Esophagus muscularis mucosa (tissue), 4 donors: ENCODE measurements at regions not wholly inside any gene's neighbourhood (a gene's known extent, or its start where the extent isn't known, plus 50 kb on each side); places are given as distances from the start of the nearest gene placed in this dataset.

Source experiments
- DNase-seq: peaks from one replicate; pipeline ENCODE4 v3.0.0-alpha.2; 2017; ENCODE audit errors: extremely low spot score
- H3K27ac ChIP-seq, 4 donors: fragments of 200-600 bp; sonication (generic); replicated peaks in 1 of 4; 1 replicate in 3 of 4; 2 replicates in 1 of 4; pipeline ENCODE4 v1.5.1; 2016 to 2019; ENCODE audit warnings: mild to moderate bottlenecking in 1 of 4
- H3K27me3 ChIP-seq, 4 donors: fragments of 200-600 bp; sonication (generic); one replicate each; pipeline versions ENCODE4 v1.5.1 to v1.6.0; 2016 to 2019
- H3K36me3 ChIP-seq, 4 donors: fragments of 200-600 bp; sonication (generic); one replicate each; pipeline ENCODE4 v1.5.1; 2016 to 2019
- H3K4me1 ChIP-seq, 4 donors: fragments of 200-600 bp; sonication (generic); one replicate each; pipeline ENCODE4 v1.5.1; 2016 to 2019
- H3K4me3 ChIP-seq, 4 donors: fragments of 200-600 bp; sonication (generic); 1 replicate in 2 of 4; 2 replicates in 2 of 4; pipeline ENCODE4 v1.5.1; 2016 to 2019; ENCODE audit warnings: mild to moderate bottlenecking in 4 of 4, moderate library complexity in 1 of 4
- H3K9me3 ChIP-seq, 4 donors: fragments of 200-600 bp; sonication (generic); 1 replicate in 3 of 4; 2 replicates in 1 of 4; pipeline ENCODE4 v1.5.1; 2016 to 2019
- CTCF ChIP-seq, 3 experiments: fragments of 200-600 bp in 2 of 3; fragments of 450-650 bp in 1 of 3; sonication (generic) in 2 of 3; IDR thresholded peaks; one replicate each; pipeline ENCODE4 v1.5.1; 2017 to 2019; ENCODE audit warnings: antibody characterized with exemption in 3 of 3, mild to moderate bottlenecking in 2 of 3, moderate library complexity in 1 of 3
- EP300 ChIP-seq: sonication (generic); formaldehyde crosslinking; IDR thresholded peaks from one replicate; pipeline ENCODE4 v1.6.1; 2017; ENCODE audit warnings: antibody characterized with exemption
- POLR2A ChIP-seq: fragments of 450-650 bp; IDR thresholded peaks from one replicate; pipeline ENCODE4 v1.6.1; 2017; ENCODE audit warnings: antibody characterized with exemption, moderate library complexity, mild to moderate bottlenecking, low read depth
- POLR2AphosphoS5 ChIP-seq, 2 donors: sonication (generic); formaldehyde crosslinking; IDR thresholded peaks; one replicate each; pipeline ENCODE4 v1.6.1; 2017; ENCODE audit warnings: antibody characterized with exemption in 2 of 2
- WGBS: methylation state at CpG from one replicate; pipeline ENCODE4 v1.1.5; 2018; 5-methylcytosine and 5-hydroxymethylcytosine counted together
- intact Hi-C: fragments of 100-400 bp; cut with DNase I; formaldehyde crosslinking; loops from one replicate; pipeline ENCODE4 v1.15.1; 2023

- 83% methylated on average over 6 of the region's 6 CpGs for WGBS
- Histone ChIP-seq H3K4me3 (no peak overlapping the region), H3K36me3 (no peaks in the 10 kb centered on the region), H3K9me3 (no peaks in the 10 kb centered on the region), H3K27ac (peak overlapping the region in 1 of 4 donors; percentile 65), H3K4me1 (peaks cover 0 to 25% (median 21%) of the 10 kb centered on the region in 4 donors), H3K27me3 (no peaks in the 10 kb centered on the region)
- intact Hi-C loops: loop anchor here (5.0 kb wide), 1 partner anchor 62 kb away; the partner anchor contains the start of gene HRH1
- TF ChIP-seq POLR2A: no peak
- no peak for TF ChIP-seq EP300
- TF ChIP-seq POLR2AphosphoS5 (IDR thresholded peaks at IDR 0.05): no peak
- no peak for TF ChIP-seq CTCF (IDR thresholded peaks at IDR 0.05)
- DNase-seq: no peak
These were observed 64.4 kb upstream of the HRH1 start for GRCh38 chr3:11089931-11090330.

GRCh38 chr3:11090551-11090950 lies 63.7 kb upstream of the HRH1 start:
- intact Hi-C loops: loop anchor here (5.0 kb wide), 1 partner anchor 62 kb away; the partner anchor contains the start of gene HRH1
- WGBS: 43% methylated on average over 1 of the region's 1 CpG
- peak overlapping the region in 3 of 4 donors; percentile 10 to 65 (median 40) for H3K27ac ChIP-seq
- no peaks in the 10 kb centered on the region for H3K9me3 ChIP-seq
- no peak overlapping the region for H3K4me3 ChIP-seq
- H3K36me3 ChIP-seq: no peaks in the 10 kb centered on the region
- H3K4me1 ChIP-seq: peaks cover 0 to 27% (median 24%) of the 10 kb centered on the region in 4 donors
- no peak for DNase-seq
- no peak for TF ChIP-seq POLR2AphosphoS5 (IDR thresholded peaks at IDR 0.05)
- no peak for TF ChIP-seq POLR2A
- TF ChIP-seq EP300: no peak
- no peak for TF ChIP-seq CTCF (IDR thresholded peaks at IDR 0.05)
- H3K27me3 ChIP-seq: no peaks in the 10 kb centered on the region

GRCh38 chr3:11091088-11091590 lies 63.2 kb upstream of the HRH1 start:
- Histone ChIP-seq H3K27ac (peak overlapping the region; percentile 10 to 65 (median 37)), H3K4me3 (no peak overlapping the region), H3K4me1 (peaks cover 3 to 33% (median 30%) of the 10 kb centered on the region in 4 donors), H3K36me3 (no peaks in the 10 kb centered on the region), H3K9me3 (no peaks in the 10 kb centered on the region), H3K27me3 (no peaks in the 10 kb centered on the region)
- intact Hi-C loops: loop anchor here (5.0 kb wide), 1 partner anchor 61 kb away; the partner anchor contains the start of gene HRH1
- TF ChIP-seq CTCF (IDR thresholded peaks at IDR 0.05): no peak
- TF ChIP-seq POLR2AphosphoS5 (IDR thresholded peaks at IDR 0.05): peak; percentile 32 to 43
- no peak for TF ChIP-seq POLR2A
- TF ChIP-seq EP300: peak; percentile 4
- DNase-seq: no peak
- 43% methylated on average over 12 of the region's 12 CpGs for WGBS

GRCh38 chr3:11091791-11092190 lies 62.5 kb upstream of the HRH1 start:
- no peaks in the 10 kb centered on the region for H3K27me3 ChIP-seq
- H3K27ac ChIP-seq: peak overlapping the region; percentile 3 to 65 (median 22)
- no peaks in the 10 kb centered on the region for H3K36me3 ChIP-seq
- no peaks in the 10 kb centered on the region for H3K9me3 ChIP-seq
- WGBS: 86% methylated on average over 13 of the region's 13 CpGs
- H3K4me1 ChIP-seq: peaks cover 5 to 39% (median 36%) of the 10 kb centered on the region in 4 donors
- TF ChIP-seq CTCF (IDR thresholded peaks at IDR 0.05) (no peak), POLR2AphosphoS5 (IDR thresholded peaks at IDR 0.05) (no peak), POLR2A (no peak), EP300 (no peak)
- DNase-seq: no peak
- no peak overlapping the region for H3K4me3 ChIP-seq
- intact Hi-C loops: loop anchor here (5.0 kb wide), 1 partner anchor 61 kb away; the partner anchor contains the start of gene HRH1
